ENCODE measurements at regions not wholly inside any gene's neighbourhood (a gene's known extent, or its start where the extent isn't known, plus 50 kb on each side); places are given as distances from the start of the nearest gene placed in this dataset.

DNA sequence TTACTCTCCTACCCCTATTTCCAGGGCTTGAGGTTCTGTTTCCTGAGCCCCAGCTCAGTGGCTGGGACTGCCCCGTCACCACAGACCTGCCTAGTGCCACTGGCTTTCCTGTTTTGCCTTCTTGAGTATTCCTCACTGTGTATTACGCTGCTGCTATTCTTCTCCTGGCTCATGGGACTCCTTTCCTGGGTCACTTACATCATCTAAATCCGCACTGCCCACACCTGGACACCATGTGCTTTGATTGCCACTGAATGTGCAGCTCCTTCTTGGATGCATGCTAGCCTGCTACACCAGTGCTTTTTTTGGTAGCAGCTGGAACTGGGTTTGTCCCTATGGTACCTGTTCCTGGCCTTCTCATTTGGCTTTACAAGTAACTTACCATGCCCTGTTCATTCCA, 96.6 kb upstream of the PTPRM start:
- H3K4me1 ChIP-seq (ENCODE audit: control insufficient read depth, insufficient read depth, low read length): no peaks in the 10 kb centered on the region
- no peak overlapping the region for H3K4me3 ChIP-seq (ENCODE audit: low read depth, low read length)
- no peak for TF ChIP-seq GLIS2 (tag by site-specific recombination; IDR thresholded peaks at IDR 0.05)
- no peak for TF ChIP-seq KLF8 (tag by site-specific recombination; IDR thresholded peaks at IDR 0.05)
- TF ChIP-seq ZFP41 (tag by site-specific recombination; IDR thresholded peaks at IDR 0.05; ENCODE audit: borderline replicate concordance): no peak
- H3K27ac ChIP-seq (ENCODE audit: extremely low read depth, low read depth, low read length): no peak overlapping the region
- H3K36me3 ChIP-seq (ENCODE audit: control insufficient read depth in 2 of 2, insufficient read depth in 1 of 2, low read length in 2 of 2): no peaks in the 10 kb centered on the region
- CTCF ChIA-PET: interaction anchor here (0.6 to 1.1 kb wide), 3 partner anchors 10 to 198 kb away, joined by 3 to 6 read pairs (median 3); no protein-coding TSS in a partner anchor
- POLR2A ChIA-PET: interaction anchor here (0.7 kb wide), 1 partner anchor 296 kb away, joined by 3 read pairs; no protein-coding TSS in a partner anchor
- H3K9me3 ChIP-seq (ENCODE audit: control insufficient read depth, insufficient read depth, low read depth, low read length): no peaks in the 10 kb centered on the region

GRCh38 chr18:7476386-7476785, 90.7 kb upstream of the PTPRM start:
- CTCF ChIA-PET: interaction anchor here (1.1 kb wide), 1 partner anchor 91 kb away, joined by 5 read pairs; the partner anchor contains the start of gene PTPRM
- no peak for TF ChIP-seq ZNF488 (tag by site-specific recombination; IDR thresholded peaks at IDR 0.05)
- TF ChIP-seq TSHZ1 (tag by site-specific recombination; IDR thresholded peaks at IDR 0.05; ENCODE audit: borderline replicate concordance): no peak
- no peak for TF ChIP-seq ZNF335 (tag by site-specific recombination; conservative IDR thresholded peaks at IDR 0.05)
- no peak for TF ChIP-seq KLF1 (tag by site-specific recombination; IDR thresholded peaks at IDR 0.05)
- TF ChIP-seq ZBTB1 (tag by site-specific recombination; IDR thresholded peaks at IDR 0.05): no peak
- no peak for TF ChIP-seq ZNF16 (tag by site-specific recombination; IDR thresholded peaks at IDR 0.05; ENCODE audit: low read depth)
- TF ChIP-seq SP7 (tag by site-specific recombination; IDR thresholded peaks at IDR 0.05): no peak
- TF ChIP-seq, protein P1, sequence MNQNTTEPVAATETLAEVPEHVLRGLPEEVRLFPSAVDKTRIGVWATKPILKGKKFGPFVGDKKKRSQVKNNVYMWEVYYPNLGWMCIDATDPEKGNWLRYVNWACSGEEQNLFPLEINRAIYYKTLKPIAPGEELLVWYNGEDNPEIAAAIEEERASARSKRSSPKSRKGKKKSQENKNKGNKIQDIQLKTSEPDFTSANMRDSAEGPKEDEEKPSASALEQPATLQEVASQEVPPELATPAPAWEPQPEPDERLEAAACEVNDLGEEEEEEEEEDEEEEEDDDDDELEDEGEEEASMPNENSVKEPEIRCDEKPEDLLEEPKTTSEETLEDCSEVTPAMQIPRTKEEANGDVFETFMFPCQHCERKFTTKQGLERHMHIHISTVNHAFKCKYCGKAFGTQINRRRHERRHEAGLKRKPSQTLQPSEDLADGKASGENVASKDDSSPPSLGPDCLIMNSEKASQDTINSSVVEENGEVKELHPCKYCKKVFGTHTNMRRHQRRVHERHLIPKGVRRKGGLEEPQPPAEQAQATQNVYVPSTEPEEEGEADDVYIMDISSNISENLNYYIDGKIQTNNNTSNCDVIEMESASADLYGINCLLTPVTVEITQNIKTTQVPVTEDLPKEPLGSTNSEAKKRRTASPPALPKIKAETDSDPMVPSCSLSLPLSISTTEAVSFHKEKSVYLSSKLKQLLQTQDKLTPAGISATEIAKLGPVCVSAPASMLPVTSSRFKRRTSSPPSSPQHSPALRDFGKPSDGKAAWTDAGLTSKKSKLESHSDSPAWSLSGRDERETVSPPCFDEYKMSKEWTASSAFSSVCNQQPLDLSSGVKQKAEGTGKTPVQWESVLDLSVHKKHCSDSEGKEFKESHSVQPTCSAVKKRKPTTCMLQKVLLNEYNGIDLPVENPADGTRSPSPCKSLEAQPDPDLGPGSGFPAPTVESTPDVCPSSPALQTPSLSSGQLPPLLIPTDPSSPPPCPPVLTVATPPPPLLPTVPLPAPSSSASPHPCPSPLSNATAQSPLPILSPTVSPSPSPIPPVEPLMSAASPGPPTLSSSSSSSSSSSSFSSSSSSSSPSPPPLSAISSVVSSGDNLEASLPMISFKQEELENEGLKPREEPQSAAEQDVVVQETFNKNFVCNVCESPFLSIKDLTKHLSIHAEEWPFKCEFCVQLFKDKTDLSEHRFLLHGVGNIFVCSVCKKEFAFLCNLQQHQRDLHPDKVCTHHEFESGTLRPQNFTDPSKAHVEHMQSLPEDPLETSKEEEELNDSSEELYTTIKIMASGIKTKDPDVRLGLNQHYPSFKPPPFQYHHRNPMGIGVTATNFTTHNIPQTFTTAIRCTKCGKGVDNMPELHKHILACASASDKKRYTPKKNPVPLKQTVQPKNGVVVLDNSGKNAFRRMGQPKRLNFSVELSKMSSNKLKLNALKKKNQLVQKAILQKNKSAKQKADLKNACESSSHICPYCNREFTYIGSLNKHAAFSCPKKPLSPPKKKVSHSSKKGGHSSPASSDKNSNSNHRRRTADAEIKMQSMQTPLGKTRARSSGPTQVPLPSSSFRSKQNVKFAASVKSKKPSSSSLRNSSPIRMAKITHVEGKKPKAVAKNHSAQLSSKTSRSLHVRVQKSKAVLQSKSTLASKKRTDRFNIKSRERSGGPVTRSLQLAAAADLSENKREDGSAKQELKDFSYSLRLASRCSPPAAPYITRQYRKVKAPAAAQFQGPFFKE (tag by site-specific recombination; IDR thresholded peaks at IDR 0.05; ENCODE audit: borderline replicate concordance): no peak
- no peak for TF ChIP-seq ZNF140 (tag by site-specific recombination; IDR thresholded peaks at IDR 0.05)
- no peak for TF ChIP-seq PRDM6 (tag by site-specific recombination; IDR thresholded peaks at IDR 0.05)
- TF ChIP-seq ZNF785 (tag by site-specific recombination; IDR thresholded peaks at IDR 0.05): no peak
- no peak for TF ChIP-seq ZNF423 (tag by site-specific recombination; IDR thresholded peaks at IDR 0.05)
- TF ChIP-seq ZNF404 (tag by site-specific recombination; IDR thresholded peaks at IDR 0.05): no peak
- no peak for TF ChIP-seq ZNF747 (tag by site-specific recombination; IDR thresholded peaks at IDR 0.05)
- TF ChIP-seq ZBTB17 (tag by site-specific recombination; IDR thresholded peaks at IDR 0.05): no peak
- Histone ChIP-seq H3K9me3 (ENCODE audit: control insufficient read depth, insufficient read depth, low read depth, low read length) (no peaks in the 10 kb centered on the region), H3K36me3 (ENCODE audit: control insufficient read depth in 2 of 2, insufficient read depth in 1 of 2, low read length in 2 of 2) (no peaks in the 10 kb centered on the region), H3K4me1 (ENCODE audit: control insufficient read depth, insufficient read depth, low read length) (no peaks in the 10 kb centered on the region), H3K4me3 (ENCODE audit: low read depth, low read length) (no peak overlapping the region), H3K27ac (ENCODE audit: extremely low read depth, low read depth, low read length) (no peak overlapping the region)
- POLR2A ChIA-PET: no interaction called here

Measured in HEK293 (cell line).